ENCODE measurements at regions not wholly inside any gene's neighbourhood (a gene's known extent, or its start where the extent isn't known, plus 50 kb on each side); places are given as distances from the start of the nearest gene placed in this dataset.
"Not testable (repeated sequence)": the region's sequence is repeated elsewhere in the genome, so short reads cannot be mapped to it uniquely, and the experiment has no call there.

DNA sequence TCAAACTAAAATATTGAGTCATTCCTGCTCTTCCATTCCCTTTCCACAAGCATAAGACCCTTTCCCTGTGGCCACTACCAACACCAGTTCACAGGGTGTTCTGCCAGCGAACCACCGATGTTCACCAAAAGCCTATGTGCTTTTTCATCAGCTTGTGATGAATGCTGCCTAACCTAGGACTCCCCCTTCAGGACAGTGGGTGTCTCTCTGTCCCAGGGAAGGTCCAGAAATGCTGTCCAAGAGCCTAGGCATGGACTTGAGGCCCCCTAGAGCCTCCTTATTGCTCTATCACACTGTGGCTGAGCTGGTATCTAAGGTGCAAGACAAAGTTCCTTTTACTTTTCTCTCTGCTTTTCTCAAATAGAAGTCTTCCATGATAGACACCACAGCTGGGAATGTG is 1015.6 kb downstream of the PCDH19 start:
- DNase-seq: no peak

- DNase-seq: no peak
Measured at GRCh38 chrX:99384594-99385374, 1025.3 kb downstream of the PCDH19 start.

DNA sequence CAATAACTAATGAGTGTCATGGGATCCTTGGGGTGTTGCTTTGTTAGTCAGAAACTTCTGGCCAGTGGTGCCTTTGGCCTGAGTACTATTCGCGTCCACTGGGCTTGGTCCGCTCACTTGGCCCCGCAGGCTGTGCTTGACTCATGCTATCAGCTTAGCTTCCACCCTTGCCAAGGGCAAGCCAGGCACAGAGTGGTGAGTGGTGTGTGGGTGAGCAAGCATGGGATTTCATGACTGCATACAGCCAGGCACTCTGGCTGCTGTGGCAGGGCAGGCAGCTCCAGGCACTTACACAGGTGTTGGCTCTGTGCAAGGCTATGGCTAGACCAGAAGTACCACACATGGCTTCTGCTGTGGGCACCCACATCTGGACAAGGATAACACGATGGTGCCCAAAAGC is 1026.3 kb downstream of the PCDH19 start:
- DNase-seq: no peak

GRCh38 chrX:99371976-99372595 is 1038.0 kb downstream of the PCDH19 start:
- DNase-seq: no peak

GRCh38 chrX:99353412-99353811 is 1056.7 kb downstream of the PCDH19 start:
- DNase-seq: no peak

DNA sequence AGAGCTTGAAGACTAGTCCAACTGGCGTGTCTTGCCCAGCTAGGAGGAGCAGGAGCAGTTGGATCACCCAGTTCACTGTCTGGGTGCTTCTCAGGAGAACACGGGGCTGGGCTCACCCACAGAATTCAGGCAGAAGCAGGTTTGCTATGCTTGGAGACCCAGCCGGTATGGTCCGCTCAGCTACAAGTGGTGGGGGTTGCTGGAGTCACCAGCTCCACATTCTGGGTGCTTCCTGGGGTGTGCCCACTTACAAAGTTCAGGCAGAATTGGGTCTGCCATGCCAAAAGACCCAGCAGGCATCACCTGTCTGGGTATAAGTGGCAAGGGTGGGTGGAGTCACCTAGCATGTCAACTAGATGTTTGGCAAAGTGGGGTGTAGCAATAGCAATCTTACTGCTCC is 1061.8 kb downstream of the PCDH19 start:
- DNase-seq: no peak

DNA sequence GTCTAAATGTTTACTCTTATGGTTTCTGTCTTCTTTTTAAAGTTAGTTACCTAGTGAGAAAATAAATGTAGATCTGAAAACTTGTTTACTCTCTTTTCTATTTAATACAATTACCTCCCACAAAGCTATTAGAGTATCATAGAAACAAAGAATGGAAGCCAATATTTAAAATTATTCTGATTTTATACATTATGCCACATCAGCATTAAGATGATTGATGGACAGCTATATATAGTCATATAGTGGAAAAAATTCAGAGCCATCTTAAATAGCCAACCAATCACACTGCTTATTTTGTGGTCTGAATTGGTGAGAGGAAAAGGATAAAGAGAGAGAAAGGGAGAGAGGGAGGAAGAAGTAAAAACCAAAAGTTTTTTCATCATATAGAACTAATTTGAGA is 1101.8 kb downstream of the PCDH19 start:
- DNase-seq: no peak

DNA sequence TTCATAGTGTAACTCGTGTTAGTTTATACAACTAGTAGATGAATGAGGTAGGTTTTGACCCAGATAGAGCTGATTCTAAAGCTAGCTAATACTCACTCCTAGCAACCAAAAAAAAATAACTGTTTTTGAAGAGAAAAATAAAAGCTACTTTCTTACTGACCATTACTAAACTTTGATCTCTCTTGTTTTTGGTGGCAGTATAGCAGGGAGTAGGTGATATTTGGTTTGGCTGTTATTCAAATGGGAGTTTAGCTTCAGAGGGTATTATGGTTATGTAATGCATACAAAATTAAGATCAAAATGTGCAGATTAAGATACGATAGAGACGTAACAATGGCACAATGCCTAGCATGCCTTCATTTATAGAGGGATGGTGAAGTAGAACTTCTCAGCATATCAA is 1104.5 kb downstream of the PCDH19 start:
- DNase-seq: no peak

GRCh38 chrX:99301990-99302389 is 1108.1 kb downstream of the PCDH19 start:
- DNase-seq: peak; percentile 2

DNA sequence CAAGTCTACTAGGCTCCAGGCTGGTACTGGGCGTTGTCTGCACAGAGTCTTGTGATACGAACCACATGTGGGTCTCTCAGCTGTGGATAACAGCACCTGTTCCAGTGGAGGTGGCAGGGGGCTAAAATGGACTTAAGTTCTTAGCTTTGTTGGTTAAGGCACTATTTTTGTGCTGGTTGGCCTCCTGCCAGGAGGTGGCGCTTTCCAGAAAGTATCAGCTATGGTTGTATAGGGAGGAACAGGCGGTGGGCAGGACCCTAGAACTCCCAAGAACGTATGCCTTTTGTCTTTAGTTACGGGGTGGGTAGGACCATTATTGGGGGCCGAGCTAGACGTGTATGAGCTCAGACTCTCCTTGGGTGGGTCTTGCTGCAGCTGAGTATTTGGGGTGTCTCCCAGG is 1138.4 kb downstream of the PCDH19 start:
- DNase-seq: no peak

- DNase-seq: no peak
Measured at GRCh38 chrX:99266255-99266654, 1143.8 kb downstream of the PCDH19 start.

- no peak for DNase-seq
Measured at GRCh38 chrX:99248180-99248579, 1161.9 kb downstream of the PCDH19 start.

GRCh38 chrX:99242001-99242400 is 1168.1 kb downstream of the PCDH19 start:
- no peak for DNase-seq

- not testable (repeated sequence) for DNase-seq
Measured at GRCh38 chrX:99234384-99234783, 1175.7 kb downstream of the PCDH19 start.

DNA sequence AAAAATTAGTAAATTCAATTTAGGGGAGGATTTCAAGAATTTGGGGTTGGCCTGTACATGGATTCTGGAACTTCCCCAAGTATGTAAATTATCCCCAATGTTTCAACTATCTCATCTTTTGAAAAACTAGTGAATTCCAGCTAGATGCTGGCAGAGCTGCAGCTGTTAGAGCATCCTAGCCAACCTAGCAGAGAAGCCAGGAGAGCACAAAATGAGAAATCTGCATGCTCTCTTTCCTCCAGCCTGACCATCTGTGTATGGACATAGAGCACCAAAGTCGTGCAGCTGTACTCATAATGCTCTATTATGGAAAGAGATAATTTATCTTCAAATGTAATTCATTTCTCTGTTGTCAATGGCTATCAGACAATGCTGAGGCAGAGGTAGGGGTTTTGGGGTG is 1217.7 kb downstream of the PCDH19 start:
- no peak for DNase-seq

DNA sequence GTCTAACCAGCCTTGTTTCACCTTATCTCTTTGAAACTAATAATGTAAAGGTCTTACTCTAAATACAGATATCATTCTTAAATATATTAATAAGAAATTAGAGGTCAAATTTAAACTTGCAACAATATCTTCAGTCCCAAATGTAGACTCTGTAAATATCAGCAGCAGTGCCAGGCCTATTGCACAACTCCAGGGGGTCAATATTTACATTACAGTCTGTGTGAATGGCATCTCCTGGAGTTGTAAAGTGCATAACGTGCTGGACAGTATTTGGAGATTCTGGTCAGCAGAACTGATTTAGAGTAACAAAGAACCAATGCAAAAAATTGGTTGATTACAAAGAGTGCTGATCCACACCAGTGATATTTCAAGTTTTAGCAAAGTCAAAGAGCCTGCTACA is 1225.9 kb downstream of the PCDH19 start:
- DNase-seq: no peak

GRCh38 chrX:99172958-99173357 is 1237.1 kb downstream of the PCDH19 start:
- DNase-seq: no peak

GRCh38 chrX:99142745-99143144 is 1267.3 kb downstream of the PCDH19 start:
- no peak for DNase-seq

DNA sequence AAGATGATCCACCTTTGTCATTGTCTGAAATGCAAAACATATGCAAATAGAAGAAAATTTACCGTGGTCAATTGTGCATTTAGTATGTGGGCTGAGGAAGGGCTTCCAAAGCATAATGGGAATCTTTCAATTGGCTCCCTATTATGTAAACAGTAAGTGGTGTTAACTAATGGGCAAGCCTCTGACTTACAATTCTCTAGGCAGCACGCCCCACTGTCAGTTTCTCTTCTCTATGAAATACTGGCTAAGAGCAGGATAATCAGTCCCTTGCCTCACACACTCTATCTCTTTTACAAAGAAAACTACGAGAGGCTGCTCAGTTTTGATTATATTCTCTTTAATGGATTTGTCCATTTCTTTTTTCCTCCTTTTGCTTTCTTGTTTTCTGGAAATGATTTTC is 1272.6 kb downstream of the PCDH19 start:
- no peak for DNase-seq

GRCh38 chrX:99117011-99117410 is 1293.1 kb downstream of the PCDH19 start:
- no peak for DNase-seq

DNA sequence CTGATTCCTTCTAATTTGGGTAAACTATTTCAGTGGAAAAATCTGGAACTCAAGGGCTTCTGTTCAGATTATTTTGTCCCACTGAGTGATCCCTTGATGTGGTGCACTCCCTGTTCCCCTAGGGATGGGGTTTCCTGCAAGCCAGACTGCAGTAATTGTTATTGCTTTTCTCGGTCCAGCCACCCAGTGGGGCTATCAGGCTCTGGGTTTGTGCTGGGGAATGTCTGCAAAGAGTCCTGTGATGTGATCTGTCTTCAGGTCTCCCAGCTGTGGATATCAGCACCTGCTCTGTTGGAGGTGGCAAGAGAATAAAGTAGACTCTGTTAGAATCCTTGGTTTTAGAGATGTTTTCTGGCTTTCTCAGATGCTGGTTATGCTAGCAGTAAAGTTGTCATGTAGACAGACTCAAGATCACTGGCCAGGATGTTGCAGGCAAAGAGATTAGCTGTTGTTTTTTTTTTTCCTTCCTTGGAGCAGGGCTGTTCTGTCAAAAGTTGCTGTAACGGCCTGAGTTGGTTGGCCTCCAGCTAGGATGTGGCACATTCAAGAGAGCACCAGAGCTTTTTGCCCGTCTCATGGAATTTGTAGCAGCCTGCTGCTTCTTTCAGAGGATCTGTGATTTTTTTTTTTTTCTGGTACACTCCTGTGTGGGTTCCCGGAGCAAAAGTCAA is 1314.0 kb downstream of the PCDH19 start:
- no peak for DNase-seq

GRCh38 chrX:99091459-99091858 is 1318.6 kb downstream of the PCDH19 start:
- no peak for DNase-seq

GRCh38 chrX:99078301-99078700 is 1331.8 kb downstream of the PCDH19 start:
- no peak for DNase-seq

DNA sequence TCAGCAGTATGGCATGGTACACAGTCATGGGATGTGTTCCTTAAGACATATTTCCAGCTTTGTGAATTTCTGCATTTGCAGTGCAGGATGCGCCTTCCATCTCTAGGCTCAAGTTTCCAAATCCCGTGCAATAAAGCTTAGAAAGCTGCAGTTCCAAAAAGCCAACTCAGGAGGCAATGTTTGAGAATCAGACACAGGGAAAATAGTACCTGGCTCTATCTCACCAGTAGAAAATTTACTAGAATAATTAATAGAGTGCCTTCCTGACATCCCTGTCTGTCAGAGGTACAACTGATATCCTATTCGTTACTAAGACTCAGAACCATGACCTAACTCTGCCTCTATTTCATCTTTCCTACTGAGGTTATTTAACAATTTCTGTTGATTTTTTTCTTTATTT is 1333.0 kb downstream of the PCDH19 start:
- no peak for DNase-seq
